ENCODE measurements at regions not wholly inside any gene's neighbourhood (a gene's known extent, or its start where the extent isn't known, plus 50 kb on each side); places are given as distances from the start of the nearest gene placed in this dataset.

GRCh38 chr11:130551388-130551787, 102.9 kb downstream of the ADAMTS15 start:
- TF ChIP-seq CTCF (IDR thresholded peaks at IDR 0.05) = no peak
- no peak for TF ChIP-seq POLR2A (IDR thresholded peaks at IDR 0.05)
